Fibroblast of villous mesenchyme (primary cell): ENCODE measurements at regions not wholly inside any gene's neighbourhood (a gene's known extent, or its start where the extent isn't known, plus 50 kb on each side); places are given as distances from the start of the nearest gene placed in this dataset.

ENCODE experiments used
- DNase-seq: peaks from one replicate; pipeline ENCODE4 v3.0.0-alpha.2; 2010; ENCODE audit warnings: low read depth
- H3K4me3 ChIP-seq: 2 replicates; pipeline ENCODE4 v1.5.1; 2011; ENCODE audit warnings: low read depth, mild to moderate bottlenecking, low read length
- TF ChIP-seq, protein P1 (sequence below): IDR thresholded peaks from 2 replicates; pipeline ENCODE4 v1.5.1; 2012; ENCODE audit warnings: low read depth, mild to moderate bottlenecking, low read length; ENCODE audit not compliant: insufficient read depth

DNA sequence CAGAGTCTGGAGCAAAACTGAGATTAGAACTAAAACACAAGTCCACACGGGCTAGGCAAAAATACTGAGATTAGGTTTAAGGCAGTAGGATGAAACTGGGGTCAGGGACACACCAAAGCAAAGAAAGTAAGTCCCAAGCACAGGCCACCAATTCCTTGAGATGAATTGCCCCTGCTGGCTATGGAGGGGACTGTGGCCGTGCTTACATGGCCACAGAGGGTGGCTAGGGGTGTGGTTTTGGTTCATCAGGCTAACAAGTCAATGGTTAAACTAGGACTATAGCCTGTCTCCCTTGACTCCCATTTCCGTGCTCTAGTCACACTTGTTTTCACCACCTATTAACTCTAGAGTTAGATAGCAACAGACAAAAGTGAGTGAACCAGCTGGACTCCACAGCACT lies 394.8 kb downstream of the PBX1 start:
- no peak for DNase-seq
- TF ChIP-seq, protein P1, sequence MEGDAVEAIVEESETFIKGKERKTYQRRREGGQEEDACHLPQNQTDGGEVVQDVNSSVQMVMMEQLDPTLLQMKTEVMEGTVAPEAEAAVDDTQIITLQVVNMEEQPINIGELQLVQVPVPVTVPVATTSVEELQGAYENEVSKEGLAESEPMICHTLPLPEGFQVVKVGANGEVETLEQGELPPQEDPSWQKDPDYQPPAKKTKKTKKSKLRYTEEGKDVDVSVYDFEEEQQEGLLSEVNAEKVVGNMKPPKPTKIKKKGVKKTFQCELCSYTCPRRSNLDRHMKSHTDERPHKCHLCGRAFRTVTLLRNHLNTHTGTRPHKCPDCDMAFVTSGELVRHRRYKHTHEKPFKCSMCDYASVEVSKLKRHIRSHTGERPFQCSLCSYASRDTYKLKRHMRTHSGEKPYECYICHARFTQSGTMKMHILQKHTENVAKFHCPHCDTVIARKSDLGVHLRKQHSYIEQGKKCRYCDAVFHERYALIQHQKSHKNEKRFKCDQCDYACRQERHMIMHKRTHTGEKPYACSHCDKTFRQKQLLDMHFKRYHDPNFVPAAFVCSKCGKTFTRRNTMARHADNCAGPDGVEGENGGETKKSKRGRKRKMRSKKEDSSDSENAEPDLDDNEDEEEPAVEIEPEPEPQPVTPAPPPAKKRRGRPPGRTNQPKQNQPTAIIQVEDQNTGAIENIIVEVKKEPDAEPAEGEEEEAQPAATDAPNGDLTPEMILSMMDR = no peak
- H3K4me3 ChIP-seq = no peak overlapping the region

DNA sequence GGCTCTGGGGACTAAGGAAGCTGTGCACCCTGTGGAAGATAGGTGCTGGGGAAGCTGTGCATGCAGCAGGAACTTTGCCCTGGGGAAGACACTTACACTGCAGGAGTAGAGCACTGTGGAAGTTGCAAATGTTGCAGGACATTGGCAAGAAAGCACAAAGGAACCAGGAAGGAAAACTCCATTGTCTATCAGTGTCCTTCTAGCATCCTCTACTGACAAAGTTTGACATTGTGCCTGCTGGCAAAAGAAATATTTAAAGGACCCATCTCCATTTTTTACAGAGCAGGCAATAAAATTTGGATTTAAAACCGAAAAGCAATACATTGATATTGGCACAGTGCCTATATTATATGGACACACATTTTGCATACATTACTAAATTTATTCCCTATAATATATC lies 394.1 kb downstream of the PBX1 start:
- TF ChIP-seq, protein P1 = no peak
- no peak overlapping the region for H3K4me3 ChIP-seq
- no peak for DNase-seq

DNA sequence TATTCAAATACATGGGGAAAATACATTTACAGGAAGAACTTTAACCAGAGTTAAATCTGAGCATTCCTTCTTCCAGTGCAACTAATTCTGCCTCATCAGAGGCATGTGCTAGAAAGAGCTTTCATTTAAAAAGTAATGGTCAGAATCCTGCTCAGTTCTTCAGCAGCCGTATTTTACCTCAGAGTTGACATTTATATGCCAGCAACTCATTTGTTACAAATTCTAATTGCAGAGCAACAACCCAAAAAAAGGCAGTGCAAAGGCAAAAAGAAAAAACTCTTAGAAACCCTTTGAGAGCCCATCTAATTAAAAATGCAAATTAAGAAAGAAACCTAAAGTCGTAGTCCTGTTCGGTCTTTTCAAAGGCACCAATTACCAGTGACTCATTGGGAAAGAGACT lies 392.5 kb downstream of the PBX1 start:
- DNase-seq = no peak
- H3K4me3 ChIP-seq = no peak overlapping the region
- TF ChIP-seq, protein P1 = no peak

DNA sequence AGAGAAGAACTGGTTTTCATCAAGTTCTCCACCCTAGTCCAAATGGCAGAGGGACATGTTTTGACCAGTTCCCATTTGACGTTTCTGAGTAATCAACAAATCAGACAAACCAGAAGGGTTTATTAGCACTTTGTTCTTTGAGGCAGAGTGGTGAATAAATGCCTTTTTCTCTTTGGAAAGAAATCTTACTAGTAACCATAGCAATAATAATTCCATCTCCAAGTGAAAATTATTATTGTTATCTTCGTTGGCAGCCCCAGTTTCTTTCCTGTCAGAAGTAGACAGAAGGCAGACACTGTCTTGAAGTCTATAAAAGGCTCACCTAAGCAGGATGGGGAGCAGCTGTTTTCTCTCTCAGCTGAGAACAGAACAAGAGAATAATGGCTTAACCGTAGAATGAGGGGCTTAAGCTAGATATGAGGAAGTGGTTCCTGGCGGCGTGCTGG lies 391.6 kb downstream of the PBX1 start:
- no peak for DNase-seq
- no peak overlapping the region for H3K4me3 ChIP-seq
- TF ChIP-seq, protein P1 = no peak

DNA sequence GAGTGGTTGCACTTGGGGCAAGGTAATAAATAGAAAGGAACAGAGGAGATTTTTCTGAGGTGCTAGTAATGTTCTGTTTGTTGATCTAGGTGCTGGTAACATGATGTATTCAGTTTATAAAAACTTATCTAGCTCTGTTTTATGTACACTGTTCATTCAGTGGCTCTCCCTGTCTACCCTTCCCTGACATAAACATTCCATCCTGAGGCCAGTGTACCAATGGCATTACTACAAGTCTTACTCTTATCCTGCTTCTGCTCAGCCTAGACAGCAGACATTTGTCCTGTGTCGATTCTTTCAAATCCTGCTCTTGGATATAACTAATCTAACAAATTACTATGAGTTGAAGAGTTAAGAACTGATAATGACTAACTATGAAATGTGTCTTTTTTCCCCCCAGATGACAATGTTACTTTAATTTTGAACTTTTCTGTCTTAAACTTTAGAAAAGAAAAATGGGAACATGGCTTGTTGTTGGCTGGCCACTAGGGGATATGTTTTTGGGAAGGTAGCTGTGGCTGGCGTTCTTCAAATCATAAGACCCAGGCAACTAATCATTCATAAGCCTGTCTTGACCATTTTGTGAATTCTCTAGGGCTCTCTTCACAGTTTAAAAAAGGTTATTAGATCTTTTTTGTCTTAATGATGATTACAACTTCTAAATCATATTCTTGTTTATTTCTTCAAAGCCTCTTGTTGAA lies 390.9 kb downstream of the PBX1 start:
- H3K4me3 ChIP-seq = no peak overlapping the region
- DNase-seq = no peak
- TF ChIP-seq, protein P1 = peak; percentile 8

DNA sequence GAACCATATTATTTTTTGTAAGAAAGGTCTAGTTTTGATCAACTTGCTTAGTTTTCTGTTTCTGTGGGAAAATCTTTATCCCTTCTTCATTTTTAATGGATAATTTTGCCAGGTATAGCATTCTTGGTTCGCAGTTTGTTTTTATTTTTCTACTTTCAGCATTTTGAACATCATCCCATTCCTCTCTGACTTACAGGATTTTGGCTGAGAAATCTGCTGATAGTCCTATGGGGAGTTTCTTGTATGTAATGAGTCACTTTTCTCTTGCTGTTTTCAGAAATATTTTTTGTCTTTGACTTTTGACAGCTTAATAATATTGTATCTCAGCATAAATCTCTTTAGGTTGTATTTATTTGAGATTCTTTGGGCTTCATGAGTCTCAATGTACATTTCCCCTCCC lies 389.1 kb downstream of the PBX1 start:
- no peak overlapping the region for H3K4me3 ChIP-seq
- no peak for DNase-seq
- TF ChIP-seq, protein P1 = no peak

DNA sequence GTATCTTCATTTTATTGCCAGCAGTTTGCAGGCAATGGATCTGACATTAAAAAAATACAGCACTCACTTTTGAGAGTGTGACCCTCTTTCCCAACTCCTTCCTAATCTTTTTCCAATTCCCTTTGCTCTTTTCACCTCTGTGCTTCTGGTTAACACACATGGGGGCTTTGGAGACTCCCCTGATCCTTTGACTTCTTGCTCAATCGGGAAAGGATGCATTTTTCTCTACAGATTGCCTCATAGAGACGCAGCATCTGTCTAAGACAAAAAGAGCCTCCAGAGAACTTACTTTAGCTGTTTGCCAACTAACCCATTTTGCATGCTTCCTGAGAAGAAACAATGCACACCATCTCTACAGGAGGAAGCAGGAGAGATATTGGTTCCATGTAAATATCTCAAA lies 378.3 kb downstream of the PBX1 start:
- H3K4me3 ChIP-seq = no peak overlapping the region
- TF ChIP-seq, protein P1 = no peak
- no peak for DNase-seq
